Ectodermal cell (in vitro differentiated cells): ENCODE measurements at regions not wholly inside any gene's neighbourhood (a gene's known extent, or its start where the extent isn't known, plus 50 kb on each side); places are given as distances from the start of the nearest gene placed in this dataset.

Experiments
- H3K27ac ChIP-seq: 2 replicates; pipeline ENCODE4 v1.7.0; 2013; ENCODE audit warnings: mild to moderate bottlenecking, low read depth, low read length; ENCODE audit not compliant: insufficient read depth, poor library complexity, severe bottlenecking
- H3K27me3 ChIP-seq: 2 replicates; pipeline ENCODE4 v1.7.0; 2013; ENCODE audit warnings: mild to moderate bottlenecking, low read length; ENCODE audit not compliant: insufficient read depth, control insufficient read depth, poor library complexity, severe bottlenecking
- H3K36me3 ChIP-seq: one replicate; pipeline ENCODE4 v1.7.0; 2013; ENCODE audit warnings: low read length; ENCODE audit not compliant: control insufficient read depth, insufficient read depth
- H3K4me1 ChIP-seq: one replicate; pipeline ENCODE4 v1.7.0; 2013; ENCODE audit warnings: low read length; ENCODE audit not compliant: control insufficient read depth, insufficient read depth
- H3K4me3 ChIP-seq: 2 replicates; pipeline ENCODE4 v1.7.0; 2013; ENCODE audit warnings: low read depth, low read length, control low read depth; ENCODE audit not compliant: insufficient read depth
- H3K9me3 ChIP-seq: 2 replicates; pipeline ENCODE4 v1.7.0; 2013; ENCODE audit warnings: mild to moderate bottlenecking, low read length, moderate library complexity; ENCODE audit not compliant: control insufficient read depth
- WGBS, 2 experiments: methylation state at CpG; one replicate each; pipeline ENCODE4 v1.1.7; 2013; ENCODE audit warnings: missing lambda C conversion rate in 2 of 2; 5-methylcytosine and 5-hydroxymethylcytosine counted together

- H3K4me1 ChIP-seq = no peaks in the 10 kb centered on the region
- no peaks in the 10 kb centered on the region for H3K9me3 ChIP-seq
- H3K27me3 ChIP-seq = no peaks in the 10 kb centered on the region
- no peaks in the 10 kb centered on the region for H3K36me3 ChIP-seq
- H3K4me3 ChIP-seq = no peak overlapping the region
- 49 to 53% methylated on average over 7 of the region's 7 CpGs for WGBS, 2 experiments
- H3K27ac ChIP-seq = no peak overlapping the region
Measured at GRCh38 chr12:91422811-91423692, 240.4 kb upstream of the DCN start.

- 80 to 94% methylated on average over 1 of the region's 1 CpG for WGBS, 2 experiments
- Histone ChIP-seq H3K4me1 (no peaks in the 10 kb centered on the region), H3K4me3 (no peak overlapping the region), H3K27ac (no peak overlapping the region), H3K9me3 (no peaks in the 10 kb centered on the region), H3K36me3 (no peaks in the 10 kb centered on the region), H3K27me3 (no peaks in the 10 kb centered on the region)
Measured at GRCh38 chr12:91422127-91422526, 239.5 kb upstream of the DCN start.

GRCh38 chr12:91419809-91420208, 237.2 kb upstream of the DCN start:
- Histone ChIP-seq H3K9me3 (no peaks in the 10 kb centered on the region), H3K27me3 (no peaks in the 10 kb centered on the region), H3K36me3 (no peaks in the 10 kb centered on the region), H3K4me3 (no peak overlapping the region), H3K27ac (no peak overlapping the region), H3K4me1 (no peaks in the 10 kb centered on the region)

- H3K9me3 ChIP-seq = no peaks in the 10 kb centered on the region
Measured at GRCh38 chr12:91418221-91419090, 235.8 kb upstream of the DCN start.

GRCh38 chr12:91417650-91418049, 235.0 kb upstream of the DCN start:
- Histone ChIP-seq H3K27ac (no peak overlapping the region), H3K36me3 (no peaks in the 10 kb centered on the region), H3K4me1 (no peaks in the 10 kb centered on the region), H3K9me3 (no peaks in the 10 kb centered on the region), H3K4me3 (no peak overlapping the region), H3K27me3 (no peaks in the 10 kb centered on the region)
- 91 to 94% methylated on average over 2 to 3 of the region's 3 CpGs for WGBS, 2 experiments

More at GRCh38 chr12:91418221-91419090, 235.8 kb upstream of the DCN start:
- 81 to 86% methylated on average over 1 of the region's 1 CpG for WGBS, 2 experiments
- Histone ChIP-seq H3K27me3 (no peaks in the 10 kb centered on the region), H3K4me3 (no peak overlapping the region), H3K36me3 (no peaks in the 10 kb centered on the region), H3K4me1 (no peaks in the 10 kb centered on the region), H3K27ac (no peak overlapping the region)

- no peak overlapping the region for H3K27ac ChIP-seq
- no peak overlapping the region for H3K4me3 ChIP-seq
- no peaks in the 10 kb centered on the region for H3K9me3 ChIP-seq
- no peaks in the 10 kb centered on the region for H3K36me3 ChIP-seq
- H3K4me1 ChIP-seq = no peaks in the 10 kb centered on the region
- H3K27me3 ChIP-seq = no peaks in the 10 kb centered on the region
Measured at GRCh38 chr12:91414636-91415035, 232.0 kb upstream of the DCN start.

- 85 to 90% methylated on average over 4 to 6 of the region's 6 CpGs for WGBS, 2 experiments
- Histone ChIP-seq H3K4me1 (no peaks in the 10 kb centered on the region), H3K36me3 (no peaks in the 10 kb centered on the region), H3K4me3 (no peak overlapping the region), H3K27me3 (no peaks in the 10 kb centered on the region), H3K27ac (no peak overlapping the region), H3K9me3 (no peaks in the 10 kb centered on the region)
Measured at GRCh38 chr12:91413581-91414546, 231.2 kb upstream of the DCN start.

GRCh38 chr12:91406920-91407341, 224.3 kb upstream of the DCN start:
- H3K9me3 ChIP-seq = no peaks in the 10 kb centered on the region
- no peaks in the 10 kb centered on the region for H3K27me3 ChIP-seq
- H3K27ac ChIP-seq = no peak overlapping the region
- H3K4me3 ChIP-seq = no peak overlapping the region
- H3K4me1 ChIP-seq = no peaks in the 10 kb centered on the region
- H3K36me3 ChIP-seq = no peaks in the 10 kb centered on the region
- WGBS, 2 experiments = 86 to 100% methylated on average over 1 of the region's 1 CpG

- Histone ChIP-seq H3K9me3 (no peaks in the 10 kb centered on the region), H3K4me3 (no peak overlapping the region), H3K27ac (no peak overlapping the region), H3K27me3 (no peaks in the 10 kb centered on the region), H3K36me3 (no peaks in the 10 kb centered on the region), H3K4me1 (no peaks in the 10 kb centered on the region)
- WGBS, 2 experiments = 93% methylated on average over 4 of the region's 4 CpGs
Measured at GRCh38 chr12:91404441-91404840, 221.8 kb upstream of the DCN start.
